ENCODE measurements at regions not wholly inside any gene's neighbourhood (a gene's known extent, or its start where the extent isn't known, plus 50 kb on each side); places are given as distances from the start of the nearest gene placed in this dataset.

GRCh38 chr21:27423038-27423437 lies 456.1 kb upstream of the ADAMTS5 start:
- WGBS (ENCODE audit: insufficient coverage) = 100% methylated on average over 1 of the region's 4 CpGs
- no peak for DNase-seq
- no peaks in the 10 kb centered on the region for H3K4me1 ChIP-seq (ENCODE audit: control extremely low read depth in 1 of 4, control insufficient read depth in 4 of 4, insufficient read depth in 4 of 4, low read length in 3 of 4)

DNA sequence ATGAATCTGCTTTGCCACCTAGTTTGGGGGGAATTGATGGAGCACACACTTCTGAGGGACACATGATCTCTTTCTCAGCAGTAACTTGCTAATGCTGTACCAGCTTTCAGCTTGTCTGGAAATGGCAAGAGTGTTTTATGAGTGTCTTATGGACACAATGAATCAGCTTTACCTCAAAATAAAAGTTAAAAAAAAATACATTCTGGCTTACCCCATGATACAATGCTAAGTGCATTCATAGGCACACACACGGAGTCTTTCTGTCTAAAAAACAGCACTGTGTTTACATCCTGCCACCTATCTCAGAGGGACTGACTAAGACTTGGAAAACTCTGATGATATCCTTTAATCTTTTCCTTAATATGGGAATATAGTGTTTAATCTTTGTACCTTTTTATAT lies 455.5 kb upstream of the ADAMTS5 start:
- ChIA-PET CTCF (no interaction called here), POLR2A (no interaction called here)
- H3K4me1 ChIP-seq (ENCODE audit: control extremely low read depth in 1 of 4, control insufficient read depth in 4 of 4, insufficient read depth in 4 of 4, low read length in 3 of 4) = no peaks in the 10 kb centered on the region
- no peaks in the 10 kb centered on the region for H3K36me3 ChIP-seq (ENCODE audit: control insufficient read depth in 4 of 4, insufficient read depth in 4 of 4, low read length in 3 of 4)
- no peak for DNase-seq
- WGBS (ENCODE audit: insufficient coverage) = 100% methylated on average over 1 of the region's 1 CpG
- no peak overlapping the region for H3K27ac ChIP-seq (ENCODE audit: insufficient read depth in 1 of 2, low read depth in 1 of 2, low read length in 2 of 2, poor library complexity in 1 of 2, severe bottlenecking in 2 of 2)
- no peaks in the 10 kb centered on the region for H3K9me3 ChIP-seq (ENCODE audit: control extremely low read depth in 1 of 5, control insufficient read depth in 4 of 5, insufficient read depth in 2 of 5, low read depth in 1 of 5, low read length in 4 of 5)
- H3K27me3 ChIP-seq (replicated peaks in 2 of 5; ENCODE audit: control insufficient read depth in 4 of 5, insufficient read depth in 5 of 5, low read length in 4 of 5) = no peaks in the 10 kb centered on the region
- H3K4me3 ChIP-seq (ENCODE audit: control insufficient read depth in 1 of 7, extremely low read depth in 1 of 7, insufficient read depth in 4 of 7, low read depth in 2 of 7, low read length in 6 of 7) = no peak overlapping the region

More at GRCh38 chr21:27423038-27423437, 456.1 kb upstream of the ADAMTS5 start:
- Histone ChIP-seq H3K36me3 (ENCODE audit: control insufficient read depth in 4 of 4, insufficient read depth in 4 of 4, low read length in 3 of 4) (no peaks in the 10 kb centered on the region), H3K4me3 (ENCODE audit: control insufficient read depth in 1 of 7, extremely low read depth in 1 of 7, insufficient read depth in 4 of 7, low read depth in 2 of 7, low read length in 6 of 7) (no peak overlapping the region), H3K9me3 (ENCODE audit: control extremely low read depth in 1 of 5, control insufficient read depth in 4 of 5, insufficient read depth in 2 of 5, low read depth in 1 of 5, low read length in 4 of 5) (no peaks in the 10 kb centered on the region), H3K27ac (ENCODE audit: insufficient read depth in 1 of 2, low read depth in 1 of 2, low read length in 2 of 2, poor library complexity in 1 of 2, severe bottlenecking in 2 of 2) (no peak overlapping the region), H3K27me3 (replicated peaks in 2 of 5; ENCODE audit: control insufficient read depth in 4 of 5, insufficient read depth in 5 of 5, low read length in 4 of 5) (no peaks in the 10 kb centered on the region)
- ChIA-PET CTCF (no interaction called here), POLR2A (no interaction called here)

GRCh38 chr21:27421654-27422053 lies 454.8 kb upstream of the ADAMTS5 start:
- no peak for DNase-seq
- H3K27ac ChIP-seq (ENCODE audit: insufficient read depth in 1 of 2, low read depth in 1 of 2, low read length in 2 of 2, poor library complexity in 1 of 2, severe bottlenecking in 2 of 2) = no peak overlapping the region
- no peaks in the 10 kb centered on the region for H3K4me1 ChIP-seq (ENCODE audit: control extremely low read depth in 1 of 4, control insufficient read depth in 4 of 4, insufficient read depth in 4 of 4, low read length in 3 of 4)
- no peaks in the 10 kb centered on the region for H3K36me3 ChIP-seq (ENCODE audit: control insufficient read depth in 4 of 4, insufficient read depth in 4 of 4, low read length in 3 of 4)
- no peaks in the 10 kb centered on the region for H3K9me3 ChIP-seq (ENCODE audit: control extremely low read depth in 1 of 5, control insufficient read depth in 4 of 5, insufficient read depth in 2 of 5, low read depth in 1 of 5, low read length in 4 of 5)
- no CpG with 5 or more reads among the region's 3 CpGs for WGBS (ENCODE audit: insufficient coverage)
- no peak overlapping the region for H3K4me3 ChIP-seq (ENCODE audit: control insufficient read depth in 1 of 7, extremely low read depth in 1 of 7, insufficient read depth in 4 of 7, low read depth in 2 of 7, low read length in 6 of 7)
- no peaks in the 10 kb centered on the region for H3K27me3 ChIP-seq (replicated peaks in 2 of 5; ENCODE audit: control insufficient read depth in 4 of 5, insufficient read depth in 5 of 5, low read length in 4 of 5)
- ChIA-PET POLR2A (no interaction called here), CTCF (no interaction called here)

- no peaks in the 10 kb centered on the region for H3K4me1 ChIP-seq (ENCODE audit: control extremely low read depth in 1 of 4, control insufficient read depth in 4 of 4, insufficient read depth in 4 of 4, low read length in 3 of 4)
- ChIA-PET POLR2A (no interaction called here), CTCF (no interaction called here)
- no peak overlapping the region for H3K4me3 ChIP-seq (ENCODE audit: control insufficient read depth in 1 of 7, extremely low read depth in 1 of 7, insufficient read depth in 4 of 7, low read depth in 2 of 7, low read length in 6 of 7)
- no peak overlapping the region for H3K27ac ChIP-seq (ENCODE audit: insufficient read depth in 1 of 2, low read depth in 1 of 2, low read length in 2 of 2, poor library complexity in 1 of 2, severe bottlenecking in 2 of 2)
- no peak for DNase-seq
- H3K27me3 ChIP-seq (replicated peaks in 2 of 5; ENCODE audit: control insufficient read depth in 4 of 5, insufficient read depth in 5 of 5, low read length in 4 of 5) = no peaks in the 10 kb centered on the region
- H3K9me3 ChIP-seq (ENCODE audit: control extremely low read depth in 1 of 5, control insufficient read depth in 4 of 5, insufficient read depth in 2 of 5, low read depth in 1 of 5, low read length in 4 of 5) = no peaks in the 10 kb centered on the region
- H3K36me3 ChIP-seq (ENCODE audit: control insufficient read depth in 4 of 4, insufficient read depth in 4 of 4, low read length in 3 of 4) = no peaks in the 10 kb centered on the region
- 100% methylated on average over 1 of the region's 3 CpGs for WGBS (ENCODE audit: insufficient coverage)
Observed at GRCh38 chr21:27419153-27419552, 452.3 kb upstream of the ADAMTS5 start.

GRCh38 chr21:27418346-27418745 lies 451.5 kb upstream of the ADAMTS5 start:
- Histone ChIP-seq H3K36me3 (ENCODE audit: control insufficient read depth in 4 of 4, insufficient read depth in 4 of 4, low read length in 3 of 4) (no peaks in the 10 kb centered on the region), H3K4me3 (ENCODE audit: control insufficient read depth in 1 of 7, extremely low read depth in 1 of 7, insufficient read depth in 4 of 7, low read depth in 2 of 7, low read length in 6 of 7) (no peak overlapping the region), H3K9me3 (ENCODE audit: control extremely low read depth in 1 of 5, control insufficient read depth in 4 of 5, insufficient read depth in 2 of 5, low read depth in 1 of 5, low read length in 4 of 5) (no peaks in the 10 kb centered on the region), H3K27me3 (replicated peaks in 2 of 5; ENCODE audit: control insufficient read depth in 4 of 5, insufficient read depth in 5 of 5, low read length in 4 of 5) (no peaks in the 10 kb centered on the region), H3K4me1 (ENCODE audit: control extremely low read depth in 1 of 4, control insufficient read depth in 4 of 4, insufficient read depth in 4 of 4, low read length in 3 of 4) (no peaks in the 10 kb centered on the region), H3K27ac (ENCODE audit: insufficient read depth in 1 of 2, low read depth in 1 of 2, low read length in 2 of 2, poor library complexity in 1 of 2, severe bottlenecking in 2 of 2) (no peak overlapping the region)
- ChIA-PET CTCF (no interaction called here), POLR2A (no interaction called here)
- WGBS (ENCODE audit: insufficient coverage) = no CpG with 5 or more reads among the region's 1 CpG
- no peak for DNase-seq

GRCh38 chr21:27412530-27412929 lies 445.6 kb upstream of the ADAMTS5 start:
- Histone ChIP-seq H3K9me3 (ENCODE audit: control extremely low read depth in 1 of 5, control insufficient read depth in 4 of 5, insufficient read depth in 2 of 5, low read depth in 1 of 5, low read length in 4 of 5) (no peaks in the 10 kb centered on the region), H3K36me3 (ENCODE audit: control insufficient read depth in 4 of 4, insufficient read depth in 4 of 4, low read length in 3 of 4) (no peaks in the 10 kb centered on the region), H3K4me3 (ENCODE audit: control insufficient read depth in 1 of 7, extremely low read depth in 1 of 7, insufficient read depth in 4 of 7, low read depth in 2 of 7, low read length in 6 of 7) (no peak overlapping the region), H3K27me3 (replicated peaks in 2 of 5; ENCODE audit: control insufficient read depth in 4 of 5, insufficient read depth in 5 of 5, low read length in 4 of 5) (no peaks in the 10 kb centered on the region), H3K4me1 (ENCODE audit: control extremely low read depth in 1 of 4, control insufficient read depth in 4 of 4, insufficient read depth in 4 of 4, low read length in 3 of 4) (no peaks in the 10 kb centered on the region), H3K27ac (ENCODE audit: insufficient read depth in 1 of 2, low read depth in 1 of 2, low read length in 2 of 2, poor library complexity in 1 of 2, severe bottlenecking in 2 of 2) (no peak overlapping the region)
- DNase-seq = no peak
- POLR2A ChIA-PET = no interaction called here
- no CpG with 5 or more reads among the region's 3 CpGs for WGBS (ENCODE audit: insufficient coverage)
- CTCF ChIA-PET = no interaction called here

- Histone ChIP-seq H3K9me3 (ENCODE audit: control extremely low read depth in 1 of 5, control insufficient read depth in 4 of 5, insufficient read depth in 2 of 5, low read depth in 1 of 5, low read length in 4 of 5) (no peaks in the 10 kb centered on the region), H3K4me1 (ENCODE audit: control extremely low read depth in 1 of 4, control insufficient read depth in 4 of 4, insufficient read depth in 4 of 4, low read length in 3 of 4) (no peaks in the 10 kb centered on the region), H3K36me3 (ENCODE audit: control insufficient read depth in 4 of 4, insufficient read depth in 4 of 4, low read length in 3 of 4) (no peaks in the 10 kb centered on the region), H3K4me3 (ENCODE audit: control insufficient read depth in 1 of 7, extremely low read depth in 1 of 7, insufficient read depth in 4 of 7, low read depth in 2 of 7, low read length in 6 of 7) (no peak overlapping the region), H3K27me3 (replicated peaks in 2 of 5; ENCODE audit: control insufficient read depth in 4 of 5, insufficient read depth in 5 of 5, low read length in 4 of 5) (no peaks in the 10 kb centered on the region), H3K27ac (ENCODE audit: insufficient read depth in 1 of 2, low read depth in 1 of 2, low read length in 2 of 2, poor library complexity in 1 of 2, severe bottlenecking in 2 of 2) (no peak overlapping the region)
- no CpG with 5 or more reads among the region's 2 CpGs for WGBS (ENCODE audit: insufficient coverage)
- ChIA-PET POLR2A (no interaction called here), CTCF (no interaction called here)
- DNase-seq = no peak
Observed at GRCh38 chr21:27408826-27409225, 441.9 kb upstream of the ADAMTS5 start.

- no peak for DNase-seq
- H3K36me3 ChIP-seq (ENCODE audit: control insufficient read depth in 4 of 4, insufficient read depth in 4 of 4, low read length in 3 of 4) = no peaks in the 10 kb centered on the region
- H3K9me3 ChIP-seq (ENCODE audit: control extremely low read depth in 1 of 5, control insufficient read depth in 4 of 5, insufficient read depth in 2 of 5, low read depth in 1 of 5, low read length in 4 of 5) = no peaks in the 10 kb centered on the region
- H3K27me3 ChIP-seq (replicated peaks in 2 of 5; ENCODE audit: control insufficient read depth in 4 of 5, insufficient read depth in 5 of 5, low read length in 4 of 5) = no peaks in the 10 kb centered on the region
- ChIA-PET POLR2A (no interaction called here), CTCF (no interaction called here)
- no peak overlapping the region for H3K27ac ChIP-seq (ENCODE audit: insufficient read depth in 1 of 2, low read depth in 1 of 2, low read length in 2 of 2, poor library complexity in 1 of 2, severe bottlenecking in 2 of 2)
- H3K4me1 ChIP-seq (ENCODE audit: control extremely low read depth in 1 of 4, control insufficient read depth in 4 of 4, insufficient read depth in 4 of 4, low read length in 3 of 4) = no peaks in the 10 kb centered on the region
- no peak overlapping the region for H3K4me3 ChIP-seq (ENCODE audit: control insufficient read depth in 1 of 7, extremely low read depth in 1 of 7, insufficient read depth in 4 of 7, low read depth in 2 of 7, low read length in 6 of 7)
- WGBS (ENCODE audit: insufficient coverage) = 89% methylated on average over 4 of the region's 5 CpGs
Observed at GRCh38 chr21:27407271-27407670, 440.4 kb upstream of the ADAMTS5 start.

Data from common myeloid progenitor, CD34-positive (primary cell).